ENCODE measurements at regions not wholly inside any gene's neighbourhood (a gene's known extent, or its start where the extent isn't known, plus 50 kb on each side); places are given as distances from the start of the nearest gene placed in this dataset.

GRCh38 chr6:23195487-23195886, 626.1 kb downstream of the HDGFL1 start:
- Histone ChIP-seq H3T11ph (ENCODE audit: low read length) (no peak overlapping the region), H3K27ac (ENCODE audit: insufficient read length, low read depth, low read length) (no peak overlapping the region), H3K4me1 (ENCODE audit: insufficient read depth, low read length) (no peaks in the 10 kb centered on the region), H4K8ac (replicated peaks; ENCODE audit: insufficient read length, low read depth, low read length) (no peak overlapping the region), H3K4ac (ENCODE audit: low read depth, low read length) (no peak overlapping the region), H2BK120ac (ENCODE audit: low read depth, low read length, poor library complexity, severe bottlenecking) (no peak overlapping the region), H3K27me3 (ENCODE audit: insufficient read depth, low read length) (no peaks in the 10 kb centered on the region), H2AFZ (ENCODE audit: low read length) (no peak overlapping the region), H4K20me1 (ENCODE audit: control insufficient read depth, insufficient read depth, insufficient read length) (no peaks in the 10 kb centered on the region), H3K9ac (ENCODE audit: extremely low read depth, insufficient read length, low read length) (no peak overlapping the region), H3K23me2 (ENCODE audit: insufficient read length, low read depth, low read length, poor library complexity, severe bottlenecking) (no peaks in the 10 kb centered on the region), H3K9me3 (ENCODE audit: control insufficient read depth, low read depth, low read length) (no peaks in the 10 kb centered on the region), H4K5ac (ENCODE audit: insufficient read length, low read depth, low read length) (no peak overlapping the region), H2BK5ac (ENCODE audit: insufficient read length, low read length) (no peak overlapping the region), H2BK15ac (ENCODE audit: low read depth, low read length) (no peak overlapping the region), H3K79me1 (ENCODE audit: insufficient read depth, low read depth, low read length, poor library complexity, severe bottlenecking) (no peaks in the 10 kb centered on the region), H3K18ac (ENCODE audit: insufficient read length, low read depth, low read length) (no peak overlapping the region), H3K14ac (ENCODE audit: insufficient read depth, low read length) (no peak overlapping the region), H3K23ac (ENCODE audit: insufficient read length, low read depth, low read length) (no peak overlapping the region), H3K4me2 (ENCODE audit: insufficient read depth, insufficient read length, low read length) (no peak overlapping the region), H3K56ac (ENCODE audit: insufficient read length, low read depth, low read length) (no peak overlapping the region), H4K91ac (ENCODE audit: insufficient read length, low read depth, low read length) (no peak overlapping the region), H2AK5ac (ENCODE audit: insufficient read length, low read length) (no peak overlapping the region), H3K79me2 (ENCODE audit: insufficient read depth, low read length) (no peaks in the 10 kb centered on the region), H2BK20ac (ENCODE audit: low read depth, low read length, poor library complexity, severe bottlenecking) (no peak overlapping the region), H2BK12ac (ENCODE audit: insufficient read length, low read depth, low read length) (no peak overlapping the region)
- DNase-seq = no peak
- Mint-ChIP-seq H3K27me3 (ENCODE audit: low read depth) (no peaks in the 10 kb centered on the region), H3K27ac (no peak overlapping the region), H3K4me3 (no peak overlapping the region), H3K9me3 (no peaks in the 10 kb centered on the region), H3K36me3 (ENCODE audit: insufficient read depth in 1 of 3, low read depth in 3 of 3) (no peaks in the 10 kb centered on the region), H3K4me1 (no peaks in the 10 kb centered on the region)
- WGBS (ENCODE audit: extremely low coverage, insufficient read length, low lambda C conversion rate) = no CpG with 5 or more reads among the region's 3 CpGs
- no peak for TF ChIP-seq CTCF (conservative IDR thresholded peaks at IDR 0.05)
